ENCODE measurements at regions not wholly inside any gene's neighbourhood (a gene's known extent, or its start where the extent isn't known, plus 50 kb on each side); places are given as distances from the start of the nearest gene placed in this dataset.
"Not testable (repeated sequence)": the region's sequence is repeated elsewhere in the genome, so short reads cannot be mapped to it uniquely, and the experiment has no call there.

DNA sequence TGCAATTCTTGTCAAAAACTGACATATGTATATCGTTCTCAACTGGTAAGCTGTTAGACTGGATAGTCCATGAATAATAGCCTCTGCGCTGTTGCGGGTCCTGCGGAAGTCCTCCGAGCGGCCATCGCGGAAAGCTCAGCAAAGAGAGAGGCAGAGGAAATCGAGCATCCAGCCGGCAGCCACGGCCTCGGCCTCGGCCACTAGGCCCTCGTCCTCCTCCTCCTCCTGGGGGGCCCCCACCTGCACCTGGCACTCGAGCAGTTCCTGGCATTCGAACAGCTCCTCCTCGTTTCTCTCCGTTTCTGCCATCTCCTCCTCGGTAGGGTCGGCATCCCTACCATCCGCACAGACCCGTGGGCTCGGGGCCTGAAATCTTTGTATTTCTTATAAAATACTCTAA is 111.2 kb upstream of the CYLC1 start:
- not testable (repeated sequence) for H3K36me3 ChIP-seq (ENCODE audit: control insufficient read depth, insufficient read depth, low read length); H3K27me3 ChIP-seq (replicated peaks; ENCODE audit: control insufficient read depth, insufficient read depth, low read length); DNase-seq (ENCODE audit: extremely low read depth, insufficient read length); H3K4me3 ChIP-seq (replicated peaks; ENCODE audit: low read depth, low read length)

DNA sequence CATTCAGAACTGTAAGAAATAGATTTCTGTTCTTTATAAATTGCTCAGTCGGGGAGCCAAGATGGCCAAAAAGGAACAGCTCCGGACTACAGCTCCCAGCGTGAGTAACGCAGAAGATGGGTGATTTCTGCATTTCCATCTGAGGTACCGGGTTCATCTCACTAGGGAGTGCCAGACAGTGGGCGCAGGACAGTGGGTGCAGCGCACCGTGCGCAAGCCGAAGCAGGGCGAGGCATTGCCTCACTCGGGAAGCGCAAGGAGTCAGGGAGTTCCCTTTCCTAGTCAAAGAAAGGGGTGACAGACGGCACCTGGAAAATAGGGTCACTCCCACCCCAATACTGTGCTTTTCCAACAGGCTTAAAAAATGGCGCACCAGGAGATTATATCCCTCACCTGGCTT is 110.5 kb upstream of the CYLC1 start:
- not testable (repeated sequence) for H3K36me3 ChIP-seq (ENCODE audit: control insufficient read depth, insufficient read depth, low read length); H3K27me3 ChIP-seq (replicated peaks; ENCODE audit: control insufficient read depth, insufficient read depth, low read length); H3K4me3 ChIP-seq (replicated peaks; ENCODE audit: low read depth, low read length); DNase-seq (ENCODE audit: extremely low read depth, insufficient read length)

DNA sequence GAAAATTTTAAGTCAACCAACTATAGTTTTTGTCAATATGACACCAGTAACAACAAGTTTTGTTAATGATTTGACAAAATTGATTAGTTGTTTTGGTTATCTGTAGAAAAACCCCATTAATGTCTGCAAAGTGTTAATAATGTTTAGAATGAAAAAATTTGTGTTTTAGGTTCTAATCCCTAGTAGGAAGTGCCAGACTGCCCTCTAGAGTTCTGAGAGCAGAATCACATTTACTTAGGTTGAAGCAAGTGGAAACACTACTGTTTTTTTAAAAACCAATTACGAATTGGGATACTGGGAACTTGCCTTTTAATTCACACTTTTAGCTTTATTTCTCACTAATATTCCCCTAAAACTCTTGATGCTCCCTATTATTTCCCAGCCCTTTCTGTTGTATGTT is 101.1 kb upstream of the CYLC1 start:
- DNase-seq (ENCODE audit: extremely low read depth, insufficient read length): no peak
- Histone ChIP-seq H3K4me3 (replicated peaks; ENCODE audit: low read depth, low read length) (no peak overlapping the region), H3K27me3 (replicated peaks; ENCODE audit: control insufficient read depth, insufficient read depth, low read length) (no peaks in the 10 kb centered on the region), H3K36me3 (ENCODE audit: control insufficient read depth, insufficient read depth, low read length) (no peaks in the 10 kb centered on the region)
- TF ChIP-seq, protein P1, sequence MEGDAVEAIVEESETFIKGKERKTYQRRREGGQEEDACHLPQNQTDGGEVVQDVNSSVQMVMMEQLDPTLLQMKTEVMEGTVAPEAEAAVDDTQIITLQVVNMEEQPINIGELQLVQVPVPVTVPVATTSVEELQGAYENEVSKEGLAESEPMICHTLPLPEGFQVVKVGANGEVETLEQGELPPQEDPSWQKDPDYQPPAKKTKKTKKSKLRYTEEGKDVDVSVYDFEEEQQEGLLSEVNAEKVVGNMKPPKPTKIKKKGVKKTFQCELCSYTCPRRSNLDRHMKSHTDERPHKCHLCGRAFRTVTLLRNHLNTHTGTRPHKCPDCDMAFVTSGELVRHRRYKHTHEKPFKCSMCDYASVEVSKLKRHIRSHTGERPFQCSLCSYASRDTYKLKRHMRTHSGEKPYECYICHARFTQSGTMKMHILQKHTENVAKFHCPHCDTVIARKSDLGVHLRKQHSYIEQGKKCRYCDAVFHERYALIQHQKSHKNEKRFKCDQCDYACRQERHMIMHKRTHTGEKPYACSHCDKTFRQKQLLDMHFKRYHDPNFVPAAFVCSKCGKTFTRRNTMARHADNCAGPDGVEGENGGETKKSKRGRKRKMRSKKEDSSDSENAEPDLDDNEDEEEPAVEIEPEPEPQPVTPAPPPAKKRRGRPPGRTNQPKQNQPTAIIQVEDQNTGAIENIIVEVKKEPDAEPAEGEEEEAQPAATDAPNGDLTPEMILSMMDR (IDR thresholded peaks at IDR 0.05; ENCODE audit: insufficient read depth, low read length, poor library complexity, severe bottlenecking): peak; percentile 53

DNA sequence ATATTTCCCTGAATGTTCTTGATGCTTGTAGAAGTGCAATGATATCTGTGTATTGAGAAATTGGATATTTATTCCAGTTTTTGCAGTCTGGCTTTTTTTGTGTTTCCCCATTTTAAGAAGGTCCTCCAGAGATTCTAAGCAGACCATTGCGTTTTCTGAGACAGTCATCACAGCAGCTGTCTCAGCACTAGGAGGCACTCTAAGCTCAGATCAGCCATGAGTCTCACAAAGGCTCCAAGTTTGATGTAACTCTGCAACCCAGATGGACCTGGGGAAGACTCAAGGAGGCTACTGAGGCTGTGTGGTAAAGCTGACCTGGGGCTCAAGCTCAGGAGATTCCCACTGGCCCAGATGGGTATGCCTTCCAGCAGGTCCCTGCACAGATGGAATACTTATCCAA is 89.3 kb upstream of the CYLC1 start:
- no peak for DNase-seq (ENCODE audit: extremely low read depth, insufficient read length)
- Histone ChIP-seq H3K36me3 (ENCODE audit: control insufficient read depth, insufficient read depth, low read length) (no peaks in the 10 kb centered on the region), H3K27me3 (replicated peaks; ENCODE audit: control insufficient read depth, insufficient read depth, low read length) (no peaks in the 10 kb centered on the region), H3K4me3 (replicated peaks; ENCODE audit: low read depth, low read length) (no peak overlapping the region)
- TF ChIP-seq, protein P1 (IDR thresholded peaks at IDR 0.05; ENCODE audit: insufficient read depth, low read length, poor library complexity, severe bottlenecking): no peak
